ENCODE measurements at regions not wholly inside any gene's neighbourhood (a gene's known extent, or its start where the extent isn't known, plus 50 kb on each side); places are given as distances from the start of the nearest gene placed in this dataset.
"Not testable (repeated sequence)": the region's sequence is repeated elsewhere in the genome, so short reads cannot be mapped to it uniquely, and the experiment has no call there.

GRCh38 chr15:20232457-20232856, 309.1 kb downstream of the GOLGA6L6 start:
- H3K9ac ChIP-seq; H3K27me3 ChIP-seq (ENCODE audit: control insufficient read depth, insufficient read depth, low read length); H3K4me3 ChIP-seq (ENCODE audit: low read depth, low read length); H3K4me1 ChIP-seq; H3K36me3 ChIP-seq (ENCODE audit: control insufficient read depth, insufficient read depth, low read length); H2AFZ ChIP-seq; H3K9me3 ChIP-seq (ENCODE audit: control insufficient read depth, low read length); H3K4me2 ChIP-seq (ENCODE audit: low read length); H3K79me2 ChIP-seq; H3K27ac ChIP-seq: not testable (repeated sequence)

GRCh38 chr15:20230656-20231055, 310.9 kb downstream of the GOLGA6L6 start:
- H3K27me3 ChIP-seq (ENCODE audit: control insufficient read depth, insufficient read depth, low read length); H3K4me2 ChIP-seq (ENCODE audit: low read length); H3K4me3 ChIP-seq (ENCODE audit: low read depth, low read length); H2AFZ ChIP-seq; H3K9me3 ChIP-seq (ENCODE audit: control insufficient read depth, low read length); H3K36me3 ChIP-seq (ENCODE audit: control insufficient read depth, insufficient read depth, low read length); H3K27ac ChIP-seq; H3K4me1 ChIP-seq; H3K9ac ChIP-seq; H3K79me2 ChIP-seq: not testable (repeated sequence)

GRCh38 chr15:20228791-20229190, 312.8 kb downstream of the GOLGA6L6 start:
- H3K9ac ChIP-seq; H3K27ac ChIP-seq; H2AFZ ChIP-seq; H3K4me2 ChIP-seq (ENCODE audit: low read length); H3K4me3 ChIP-seq (ENCODE audit: low read depth, low read length); H3K79me2 ChIP-seq; H3K27me3 ChIP-seq (ENCODE audit: control insufficient read depth, insufficient read depth, low read length); H3K4me1 ChIP-seq; H3K9me3 ChIP-seq (ENCODE audit: control insufficient read depth, low read length); H3K36me3 ChIP-seq (ENCODE audit: control insufficient read depth, insufficient read depth, low read length): not testable (repeated sequence)

- H3K27me3 ChIP-seq (ENCODE audit: control insufficient read depth, insufficient read depth, low read length); H3K4me3 ChIP-seq (ENCODE audit: low read depth, low read length); H3K4me2 ChIP-seq (ENCODE audit: low read length); H3K4me1 ChIP-seq; H3K9ac ChIP-seq; H3K36me3 ChIP-seq (ENCODE audit: control insufficient read depth, insufficient read depth, low read length); H3K27ac ChIP-seq; H2AFZ ChIP-seq; H3K79me2 ChIP-seq; H3K9me3 ChIP-seq (ENCODE audit: control insufficient read depth, low read length): not testable (repeated sequence)
Observed at GRCh38 chr15:20227119-20227853, 314.3 kb downstream of the GOLGA6L6 start.

GRCh38 chr15:20226531-20226930, 315.1 kb downstream of the GOLGA6L6 start:
- H2AFZ ChIP-seq; H3K9ac ChIP-seq; H3K4me1 ChIP-seq; H3K79me2 ChIP-seq; H3K9me3 ChIP-seq (ENCODE audit: control insufficient read depth, low read length); H3K36me3 ChIP-seq (ENCODE audit: control insufficient read depth, insufficient read depth, low read length); H3K4me2 ChIP-seq (ENCODE audit: low read length); H3K27me3 ChIP-seq (ENCODE audit: control insufficient read depth, insufficient read depth, low read length); H3K27ac ChIP-seq; H3K4me3 ChIP-seq (ENCODE audit: low read depth, low read length): not testable (repeated sequence)

- not testable (repeated sequence) for H3K4me1 ChIP-seq; H3K4me3 ChIP-seq (ENCODE audit: low read depth, low read length); H3K9me3 ChIP-seq (ENCODE audit: control insufficient read depth, low read length); H3K9ac ChIP-seq; H3K79me2 ChIP-seq; H2AFZ ChIP-seq; H3K27me3 ChIP-seq (ENCODE audit: control insufficient read depth, insufficient read depth, low read length); H3K27ac ChIP-seq; H3K4me2 ChIP-seq (ENCODE audit: low read length); H3K36me3 ChIP-seq (ENCODE audit: control insufficient read depth, insufficient read depth, low read length)
Observed at GRCh38 chr15:20221063-20221462, 320.5 kb downstream of the GOLGA6L6 start.

- not testable (repeated sequence) for H3K79me2 ChIP-seq; H3K36me3 ChIP-seq (ENCODE audit: control insufficient read depth, insufficient read depth, low read length); H3K27ac ChIP-seq; H3K9me3 ChIP-seq (ENCODE audit: control insufficient read depth, low read length); H3K27me3 ChIP-seq (ENCODE audit: control insufficient read depth, insufficient read depth, low read length); H3K9ac ChIP-seq; H3K4me3 ChIP-seq (ENCODE audit: low read depth, low read length); H3K4me2 ChIP-seq (ENCODE audit: low read length); H2AFZ ChIP-seq; H3K4me1 ChIP-seq
Observed at GRCh38 chr15:20219171-20219570, 322.4 kb downstream of the GOLGA6L6 start.

- H3K27ac ChIP-seq; H3K27me3 ChIP-seq (ENCODE audit: control insufficient read depth, insufficient read depth, low read length); H2AFZ ChIP-seq; H3K36me3 ChIP-seq (ENCODE audit: control insufficient read depth, insufficient read depth, low read length); H3K4me3 ChIP-seq (ENCODE audit: low read depth, low read length); H3K4me2 ChIP-seq (ENCODE audit: low read length); H3K79me2 ChIP-seq; H3K4me1 ChIP-seq; H3K9me3 ChIP-seq (ENCODE audit: control insufficient read depth, low read length); H3K9ac ChIP-seq: not testable (repeated sequence)
Observed at GRCh38 chr15:20215700-20216099, 325.9 kb downstream of the GOLGA6L6 start.

GRCh38 chr15:20214101-20214500, 327.5 kb downstream of the GOLGA6L6 start:
- H3K4me2 ChIP-seq (ENCODE audit: low read length); H3K4me3 ChIP-seq (ENCODE audit: low read depth, low read length); H3K79me2 ChIP-seq; H3K9ac ChIP-seq; H2AFZ ChIP-seq; H3K27me3 ChIP-seq (ENCODE audit: control insufficient read depth, insufficient read depth, low read length); H3K4me1 ChIP-seq; H3K36me3 ChIP-seq (ENCODE audit: control insufficient read depth, insufficient read depth, low read length); H3K27ac ChIP-seq; H3K9me3 ChIP-seq (ENCODE audit: control insufficient read depth, low read length): not testable (repeated sequence)

- H3K27me3 ChIP-seq (ENCODE audit: control insufficient read depth, insufficient read depth, low read length); H3K4me2 ChIP-seq (ENCODE audit: low read length); H3K4me3 ChIP-seq (ENCODE audit: low read depth, low read length); H3K79me2 ChIP-seq; H2AFZ ChIP-seq; H3K36me3 ChIP-seq (ENCODE audit: control insufficient read depth, insufficient read depth, low read length); H3K27ac ChIP-seq; H3K9me3 ChIP-seq (ENCODE audit: control insufficient read depth, low read length); H3K4me1 ChIP-seq; H3K9ac ChIP-seq: not testable (repeated sequence)
Observed at GRCh38 chr15:20211508-20211907, 330.1 kb downstream of the GOLGA6L6 start.

- H3K27ac ChIP-seq; H3K4me3 ChIP-seq (ENCODE audit: low read depth, low read length); H3K4me2 ChIP-seq (ENCODE audit: low read length); H3K4me1 ChIP-seq; H3K36me3 ChIP-seq (ENCODE audit: control insufficient read depth, insufficient read depth, low read length); H3K79me2 ChIP-seq; H3K27me3 ChIP-seq (ENCODE audit: control insufficient read depth, insufficient read depth, low read length); H3K9me3 ChIP-seq (ENCODE audit: control insufficient read depth, low read length); H3K9ac ChIP-seq; H2AFZ ChIP-seq: not testable (repeated sequence)
Observed at GRCh38 chr15:20209973-20210372, 331.6 kb downstream of the GOLGA6L6 start.
